ENCODE measurements at regions not wholly inside any gene's neighbourhood (a gene's known extent, or its start where the extent isn't known, plus 50 kb on each side); places are given as distances from the start of the nearest gene placed in this dataset.

GRCh38 chr9:119003201-119003611 is 366.0 kb downstream of the BRINP1 start:
- no peaks in the 10 kb centered on the region for H3K27me3 ChIP-seq (ENCODE audit: insufficient read depth in 3 of 3, low read length in 2 of 3)
- no peak overlapping the region for H3K4me3 ChIP-seq
- intact Hi-C loops (cut with DNase I): no loop called here
- H3K4me1 ChIP-seq: peaks cover 27% of the 10 kb centered on the region
- no peak for TF ChIP-seq CTCF (IDR thresholded peaks at IDR 0.05)
- DNase-seq (no peak), ATAC-seq (peak in 3 of 4 donors; percentile 4 to 31 (median 11))
- no peaks in the 10 kb centered on the region for H3K36me3 ChIP-seq (ENCODE audit: insufficient read depth in 1 of 2, low read depth in 1 of 2)
- H3K9me3 ChIP-seq: no peaks in the 10 kb centered on the region
- peak overlapping the region; percentile 74 for H3K27ac ChIP-seq

- DNase-seq (no peak), ATAC-seq (peak in 3 of 4 donors; percentile 62 to 76 (median 69))
- Histone ChIP-seq H3K4me3 (no peak overlapping the region), H3K27me3 (ENCODE audit: insufficient read depth in 3 of 3, low read length in 2 of 3) (no peaks in the 10 kb centered on the region), H3K27ac (peak overlapping the region; percentile 74), H3K9me3 (no peaks in the 10 kb centered on the region), H3K4me1 (peaks cover 27% of the 10 kb centered on the region), H3K36me3 (ENCODE audit: insufficient read depth in 1 of 2, low read depth in 1 of 2) (no peaks in the 10 kb centered on the region)
- no peak for TF ChIP-seq CTCF (IDR thresholded peaks at IDR 0.05)
- intact Hi-C loops (cut with DNase I): no loop called here
- 24 to 41% (median 30%) methylated on average over 2 of the region's 2 CpGs for WGBS, 3 donors
Measured at GRCh38 chr9:119003882-119004617, 365.2 kb downstream of the BRINP1 start.

GRCh38 chr9:119004618-119004990 is 364.6 kb downstream of the BRINP1 start:
- no peak for TF ChIP-seq CTCF (IDR thresholded peaks at IDR 0.05)
- 21 to 55% (median 30%) methylated on average over 2 of the region's 2 CpGs for WGBS, 3 donors
- Histone ChIP-seq H3K27ac (peak overlapping the region; percentile 74), H3K4me1 (peaks cover 27% of the 10 kb centered on the region), H3K9me3 (no peaks in the 10 kb centered on the region), H3K27me3 (ENCODE audit: insufficient read depth in 3 of 3, low read length in 2 of 3) (no peaks in the 10 kb centered on the region), H3K36me3 (ENCODE audit: insufficient read depth in 1 of 2, low read depth in 1 of 2) (no peaks in the 10 kb centered on the region), H3K4me3 (no peak overlapping the region)
- intact Hi-C loops (cut with DNase I): no loop called here
- DNase-seq (peak; percentile 27 to 66), ATAC-seq (peak; percentile 83 to 96 (median 90))

GRCh38 chr9:119005162-119005561 is 364.1 kb downstream of the BRINP1 start:
- Histone ChIP-seq H3K9me3 (no peaks in the 10 kb centered on the region), H3K4me3 (no peak overlapping the region), H3K27me3 (ENCODE audit: insufficient read depth in 3 of 3, low read length in 2 of 3) (no peaks in the 10 kb centered on the region), H3K36me3 (ENCODE audit: insufficient read depth in 1 of 2, low read depth in 1 of 2) (no peaks in the 10 kb centered on the region), H3K27ac (peak overlapping the region; percentile 74), H3K4me1 (peaks cover 27% of the 10 kb centered on the region)
- TF ChIP-seq CTCF (IDR thresholded peaks at IDR 0.05): no peak
- intact Hi-C loops (cut with DNase I): no loop called here
- 33 to 75% (median 47%) methylated on average over 2 of the region's 2 CpGs for WGBS, 3 donors
- peak in 3 of 4 donors; percentile 25 to 55 (median 39) for ATAC-seq
- no peak for DNase-seq

- Histone ChIP-seq H3K36me3 (ENCODE audit: insufficient read depth in 1 of 2, low read depth in 1 of 2) (no peaks in the 10 kb centered on the region), H3K27ac (peak overlapping the region; percentile 33), H3K27me3 (ENCODE audit: insufficient read depth in 3 of 3, low read length in 2 of 3) (no peaks in the 10 kb centered on the region), H3K4me1 (peaks cover 12% of the 10 kb centered on the region), H3K4me3 (peak overlapping the region; percentile 4), H3K9me3 (no peaks in the 10 kb centered on the region)
- intact Hi-C loops (cut with DNase I): no loop called here
- 7 to 18% (median 7%) methylated on average over 4 of the region's 4 CpGs for WGBS, 3 donors
- DNase-seq (no peak), ATAC-seq (peak; percentile 23 to 31 (median 30))
- no peak for TF ChIP-seq CTCF (IDR thresholded peaks at IDR 0.05)
Measured at GRCh38 chr9:119009249-119009648, 360.0 kb downstream of the BRINP1 start.

All from psoas muscle (tissue), 7 donors.